T-cell (primary cell): ENCODE measurements at regions not wholly inside any gene's neighbourhood (a gene's known extent, or its start where the extent isn't known, plus 50 kb on each side); places are given as distances from the start of the nearest gene placed in this dataset.

Experiments
- ATAC-seq, 4 experiments: fragments of 200-7000 bp in 3 of 4; fragments of 150-1000 bp in 1 of 4; cut with Tn5 transposase; replicated peaks in 1 of 4; 1 replicate in 3 of 4; 2 replicates in 1 of 4; pipeline ENCODE4 v1.10.0; 2021; ENCODE audit warnings: moderate library complexity in 3 of 4, mild to moderate bottlenecking in 2 of 4, moderate number of reproducible peaks in 1 of 4
- CTCF ChIA-PET, 2 donors: fragments of 300-600 bp; sonication (Branson Sonifier 250); formaldehyde crosslinking; loops; one replicate each; lab custom pipeline; 2022; ENCODE audit warnings: antibody characterized with exemption in 2 of 2; lab: Charles Lee
- POLR2A ChIA-PET, 2 donors: fragments of 300-600 bp; sonication (Branson Sonifier 250); formaldehyde crosslinking; loops; one replicate each; lab custom pipeline; 2022; ENCODE audit warnings: antibody characterized with exemption in 2 of 2; lab: Charles Lee
- DNase-seq, 35 experiments: peaks; one replicate each; pipeline versions ENCODE4 v3.0.0 to v3.0.0-alpha.2; 2013 to 2023
- H3K27ac ChIP-seq: one replicate; pipeline ENCODE4 v1.5.1; 2013; ENCODE audit warnings: low read length
- H3K27me3 ChIP-seq, 2 experiments: replicated peaks in 1 of 2; 1 replicate in 1 of 2; 2 replicates in 1 of 2; pipeline versions ENCODE4 v1.6.1 to v1.7.0; 2013; ENCODE audit warnings: low read length in 1 of 2, mixed read lengths in 1 of 2; ENCODE audit not compliant: control insufficient read depth in 2 of 2, insufficient read depth in 2 of 2; ENCODE audit errors: extremely low read depth in 1 of 2
- H3K36me3 ChIP-seq, 2 donors: 1 replicate in 1 of 2; 2 replicates in 1 of 2; pipeline versions ENCODE4 v1.6.1 to v1.7.0; 2013; ENCODE audit warnings: low read length in 1 of 2; ENCODE audit not compliant: control insufficient read depth in 2 of 2, insufficient read depth in 1 of 2; ENCODE audit errors: extremely low read depth in 1 of 2
- H3K4me1 ChIP-seq, 2 experiments: 1 replicate in 1 of 2; 2 replicates in 1 of 2; pipeline versions ENCODE4 v1.6.1 to v1.7.0; 2013; ENCODE audit warnings: low read length in 2 of 2, mixed read lengths in 1 of 2; ENCODE audit not compliant: insufficient read depth in 2 of 2, control insufficient read depth in 1 of 2; ENCODE audit errors: extremely low read depth in 1 of 2
- H3K4me3 ChIP-seq, 2 donors: 1 replicate in 1 of 2; 2 replicates in 1 of 2; pipeline versions ENCODE4 v1.5.1 to v1.7.0; 2013; ENCODE audit warnings: mild to moderate bottlenecking in 2 of 2, low read length in 1 of 2, moderate library complexity in 1 of 2; ENCODE audit not compliant: control insufficient read depth in 1 of 2; ENCODE audit errors: extremely low read depth in 1 of 2
- H3K9me3 ChIP-seq: 2 replicates; pipeline ENCODE4 v1.7.0; 2013
- H3K27ac Mint-ChIP-seq, 2 donors: one replicate each; pipeline ENCODE4 v1.8.0; 2020 to 2021; ENCODE audit warnings: mild to moderate bottlenecking in 2 of 2, mixed read lengths in 2 of 2
- H3K27me3 Mint-ChIP-seq, 2 donors: one replicate each; pipeline ENCODE4 v1.8.0; 2021 to 2022; ENCODE audit warnings: mixed read lengths in 2 of 2
- H3K36me3 Mint-ChIP-seq: one replicate; pipeline ENCODE4 v1.8.0; 2021; ENCODE audit warnings: mixed read lengths
- H3K4me1 Mint-ChIP-seq, 3 donors: one replicate each; pipeline ENCODE4 v1.8.0; 2020 to 2022; ENCODE audit warnings: mixed read lengths in 3 of 3, mild to moderate bottlenecking in 1 of 3
- H3K4me3 Mint-ChIP-seq, 3 donors: one replicate each; pipeline ENCODE4 v1.8.0; 2020 to 2022; ENCODE audit warnings: mild to moderate bottlenecking in 3 of 3, mixed read lengths in 3 of 3, moderate library complexity in 3 of 3
- H3K9me3 Mint-ChIP-seq, 3 donors: one replicate each; pipeline ENCODE4 v1.8.0; 2020 to 2022; ENCODE audit warnings: mixed read lengths in 3 of 3
- WGBS: methylation state at CpG from one replicate; pipeline ENCODE4 v1.1.5; 2013; ENCODE audit warnings: missing lambda C conversion rate; ENCODE audit not compliant: insufficient coverage; 5-methylcytosine and 5-hydroxymethylcytosine counted together

- no peaks in the 10 kb centered on the region for H3K9me3 ChIP-seq
- ATAC-seq (no peak), DNase-seq (no peak)
- no peaks in the 10 kb centered on the region for H3K36me3 Mint-ChIP-seq
- no peaks in the 10 kb centered on the region for H3K36me3 ChIP-seq
- H3K27ac Mint-ChIP-seq = no peak overlapping the region
- H3K27me3 ChIP-seq = no peaks in the 10 kb centered on the region
- H3K27me3 Mint-ChIP-seq = no peaks in the 10 kb centered on the region
- H3K9me3 Mint-ChIP-seq = peaks cover 0 to 3% (median 0%) of the 10 kb centered on the region in 3 donors
- H3K4me3 Mint-ChIP-seq = no peak overlapping the region
- H3K27ac ChIP-seq = no peak overlapping the region
- no CpG with 5 or more reads among the region's 2 CpGs for WGBS
- no peaks in the 10 kb centered on the region for H3K4me1 ChIP-seq
- H3K4me3 ChIP-seq = no peak overlapping the region
- ChIA-PET POLR2A (no interaction called here), CTCF (no interaction called here)
- no peaks in the 10 kb centered on the region for H3K4me1 Mint-ChIP-seq
Observed at GRCh38 chr9:100838857-100839256, 189.7 kb upstream of the PLPPR1 start.

DNA sequence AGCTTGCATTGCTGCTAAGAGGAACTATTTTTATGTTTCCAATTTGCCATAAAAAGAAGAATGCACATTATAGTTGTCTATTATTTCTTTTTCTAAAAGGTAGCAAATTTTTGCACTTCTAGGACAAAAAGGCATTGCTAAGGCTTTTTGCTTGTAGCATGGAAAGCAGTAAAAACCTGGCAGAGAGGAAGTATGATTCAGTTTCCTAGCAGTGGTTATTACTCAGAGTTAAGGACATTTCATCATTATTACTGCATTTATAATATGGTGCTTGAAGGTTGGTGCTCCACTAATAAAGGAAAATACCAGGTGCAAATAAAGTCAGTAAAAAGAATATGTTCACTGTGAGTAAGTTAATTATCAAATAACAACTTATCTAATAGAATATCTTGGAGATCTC, 179.8 kb upstream of the PLPPR1 start:
- ATAC-seq (no peak), DNase-seq (no peak)
- H3K4me3 Mint-ChIP-seq = no peak overlapping the region
- H3K4me1 Mint-ChIP-seq = no peaks in the 10 kb centered on the region
- Histone ChIP-seq H3K4me1 (no peaks in the 10 kb centered on the region), H3K27ac (no peak overlapping the region), H3K4me3 (no peak overlapping the region), H3K36me3 (no peaks in the 10 kb centered on the region), H3K9me3 (no peaks in the 10 kb centered on the region), H3K27me3 (no peaks in the 10 kb centered on the region)
- peaks cover 0 to 3% (median 0%) of the 10 kb centered on the region in 3 donors for H3K9me3 Mint-ChIP-seq
- H3K27me3 Mint-ChIP-seq = no peaks in the 10 kb centered on the region
- no peak overlapping the region for H3K27ac Mint-ChIP-seq
- CTCF ChIA-PET = no interaction called here
- POLR2A ChIA-PET = no interaction called here
- no peaks in the 10 kb centered on the region for H3K36me3 Mint-ChIP-seq

DNA sequence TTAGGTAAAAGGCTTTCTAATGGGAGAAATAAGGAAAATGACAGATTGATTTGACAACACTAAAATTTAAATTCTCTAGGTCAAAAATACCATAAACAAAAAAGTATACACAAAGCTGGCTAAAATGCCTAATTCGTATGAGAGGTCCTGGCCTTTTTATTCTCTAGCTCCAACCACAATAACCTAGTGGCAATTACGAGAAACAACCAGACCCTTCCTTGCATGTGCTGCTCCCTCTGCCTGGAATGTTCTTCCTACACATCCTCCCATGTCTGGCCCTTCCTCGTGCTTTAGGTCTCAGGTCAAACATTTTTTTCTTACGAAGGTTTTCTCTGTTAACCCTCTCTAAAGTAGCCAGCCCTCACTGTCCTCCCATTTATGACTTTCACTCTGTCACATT, 176.4 kb upstream of the PLPPR1 start:
- no peaks in the 10 kb centered on the region for H3K4me1 ChIP-seq
- Mint-ChIP-seq H3K36me3 (no peaks in the 10 kb centered on the region), H3K27ac (no peak overlapping the region), H3K4me1 (no peaks in the 10 kb centered on the region), H3K4me3 (no peak overlapping the region), H3K9me3 (peaks cover 0 to 3% (median 0%) of the 10 kb centered on the region in 3 donors), H3K27me3 (no peaks in the 10 kb centered on the region)
- DNase-seq (no peak), ATAC-seq (no peak)
- no peak overlapping the region for H3K27ac ChIP-seq
- WGBS = 33% methylated on average over 3 of the region's 4 CpGs
- ChIA-PET CTCF (no interaction called here), POLR2A (no interaction called here)
- H3K4me3 ChIP-seq = no peak overlapping the region
- H3K36me3 ChIP-seq = no peaks in the 10 kb centered on the region
- no peaks in the 10 kb centered on the region for H3K27me3 ChIP-seq
- H3K9me3 ChIP-seq = no peaks in the 10 kb centered on the region

DNA sequence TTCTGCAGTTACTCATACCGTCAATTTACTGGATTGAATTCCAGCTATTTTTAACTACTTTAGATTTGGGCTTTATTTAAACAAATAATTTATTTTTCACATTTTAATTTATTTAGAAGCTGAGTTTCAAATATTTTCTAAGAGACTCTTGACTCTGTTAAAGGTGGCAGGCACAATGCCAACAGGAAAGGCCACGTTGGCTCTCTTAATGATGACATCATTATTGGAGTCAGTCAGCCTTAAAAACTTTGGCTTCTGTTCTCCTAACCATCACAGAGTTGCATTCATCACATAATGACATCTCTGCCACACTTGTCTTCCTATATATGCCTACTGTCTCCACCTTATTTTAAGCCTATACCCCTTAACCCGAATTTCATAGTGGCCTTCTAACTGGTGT, 172.3 kb upstream of the PLPPR1 start:
- CTCF ChIA-PET = no interaction called here
- no peaks in the 10 kb centered on the region for H3K36me3 ChIP-seq

DNA sequence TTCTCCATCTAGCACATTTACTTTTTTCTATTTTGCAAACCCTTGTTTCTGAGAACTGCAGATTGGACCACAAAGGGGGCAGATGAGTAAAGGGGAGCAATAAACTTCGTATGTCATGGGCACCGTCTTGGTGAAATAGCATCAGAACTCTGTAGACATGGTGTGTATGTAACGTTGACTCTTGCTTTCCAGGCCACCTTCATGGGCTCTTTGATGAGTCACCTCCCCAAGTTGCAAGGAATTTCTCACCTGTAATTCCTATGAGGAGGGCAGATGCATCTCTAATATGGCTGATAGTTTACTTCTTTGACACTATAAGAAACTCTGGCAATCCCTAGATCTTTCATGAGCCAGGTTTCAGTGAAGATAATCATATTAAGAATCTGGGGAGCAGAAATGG, 163.4 kb upstream of the PLPPR1 start:
- ATAC-seq = no peak
- DNase-seq = no peak
- H3K9me3 Mint-ChIP-seq = peaks cover 0 to 21% (median 18%) of the 10 kb centered on the region in 3 donors
- H3K27me3 Mint-ChIP-seq = peaks cover 0 to 2% of the 10 kb centered on the region in 2 donors
- H3K36me3 Mint-ChIP-seq = no peaks in the 10 kb centered on the region
- no peak overlapping the region for H3K27ac Mint-ChIP-seq
- 70% methylated on average over 2 of the region's 3 CpGs for WGBS
- no peak overlapping the region for H3K27ac ChIP-seq
- no peaks in the 10 kb centered on the region for H3K36me3 ChIP-seq
- H3K27me3 ChIP-seq = no peaks in the 10 kb centered on the region
- H3K4me1 Mint-ChIP-seq = no peaks in the 10 kb centered on the region
- H3K4me3 Mint-ChIP-seq = no peak overlapping the region
- ChIA-PET CTCF (no interaction called here), POLR2A (no interaction called here)
- no peak overlapping the region for H3K4me3 ChIP-seq
- H3K9me3 ChIP-seq = no peaks in the 10 kb centered on the region
- no peaks in the 10 kb centered on the region for H3K4me1 ChIP-seq

More for the DNA sequence above, 172.3 kb upstream of the PLPPR1 start:
- ATAC-seq (no peak), DNase-seq (no peak)
- Histone ChIP-seq H3K27me3 (no peaks in the 10 kb centered on the region), H3K9me3 (no peaks in the 10 kb centered on the region), H3K4me1 (no peaks in the 10 kb centered on the region), H3K27ac (no peak overlapping the region), H3K4me3 (no peak overlapping the region)
- POLR2A ChIA-PET = no interaction called here
- Mint-ChIP-seq H3K36me3 (no peaks in the 10 kb centered on the region), H3K27ac (no peak overlapping the region), H3K9me3 (peaks cover 0 to 10% (median 8%) of the 10 kb centered on the region in 3 donors), H3K4me1 (no peaks in the 10 kb centered on the region), H3K4me3 (no peak overlapping the region), H3K27me3 (no peaks in the 10 kb centered on the region)
- WGBS = 14% methylated on average over 1 of the region's 3 CpGs

DNA sequence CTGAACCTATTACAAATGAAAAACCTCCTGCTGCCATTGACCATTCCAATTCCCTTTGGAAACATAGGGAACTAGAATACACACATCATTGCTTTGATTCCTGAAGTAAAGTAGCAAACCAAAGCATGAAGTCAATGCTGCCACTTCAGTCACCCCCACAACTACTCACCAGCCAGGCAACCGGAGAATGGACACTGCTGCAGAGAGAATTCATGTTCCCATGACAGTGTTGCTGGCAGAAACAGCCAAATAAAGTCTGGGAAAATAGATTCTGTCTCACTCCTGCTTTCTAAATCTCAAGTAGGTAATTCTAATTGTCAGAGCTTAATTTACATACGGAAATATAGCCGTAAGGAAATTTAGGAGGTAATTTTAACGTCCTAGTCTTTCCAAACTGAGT, 162.9 kb upstream of the PLPPR1 start:
- Mint-ChIP-seq H3K4me3 (no peak overlapping the region), H3K27me3 (peaks cover 0 to 2% of the 10 kb centered on the region in 2 donors), H3K27ac (no peak overlapping the region), H3K9me3 (peaks cover 0 to 21% (median 18%) of the 10 kb centered on the region in 3 donors), H3K4me1 (no peaks in the 10 kb centered on the region), H3K36me3 (no peaks in the 10 kb centered on the region)
- no peaks in the 10 kb centered on the region for H3K4me1 ChIP-seq
- POLR2A ChIA-PET = no interaction called here
- CTCF ChIA-PET = no interaction called here
- no peak overlapping the region for H3K4me3 ChIP-seq
- ATAC-seq = no peak
- H3K9me3 ChIP-seq = no peaks in the 10 kb centered on the region
- WGBS = no CpG with 5 or more reads among the region's 4 CpGs
- no peak overlapping the region for H3K27ac ChIP-seq
- DNase-seq = no peak
- H3K27me3 ChIP-seq = no peaks in the 10 kb centered on the region
- H3K36me3 ChIP-seq = no peaks in the 10 kb centered on the region

- DNase-seq (no peak), ATAC-seq (no peak)
- Mint-ChIP-seq H3K27ac (no peak overlapping the region), H3K4me1 (no peaks in the 10 kb centered on the region), H3K9me3 (peaks cover 0 to 13% (median 7%) of the 10 kb centered on the region in 3 donors), H3K27me3 (peaks cover 0 to 2% of the 10 kb centered on the region in 2 donors), H3K4me3 (no peak overlapping the region), H3K36me3 (no peaks in the 10 kb centered on the region)
- WGBS = no CpG with 5 or more reads among the region's 3 CpGs
- CTCF ChIA-PET = no interaction called here
- no peaks in the 10 kb centered on the region for H3K9me3 ChIP-seq
- H3K4me1 ChIP-seq = no peaks in the 10 kb centered on the region
- H3K36me3 ChIP-seq = no peaks in the 10 kb centered on the region
- no peak overlapping the region for H3K4me3 ChIP-seq
- POLR2A ChIA-PET = no interaction called here
- no peak overlapping the region for H3K27ac ChIP-seq
- no peaks in the 10 kb centered on the region for H3K27me3 ChIP-seq
Observed at GRCh38 chr9:100869326-100869725, 159.2 kb upstream of the PLPPR1 start.
